Kidney epithelial cell (primary cell): ENCODE measurements at regions not wholly inside any gene's neighbourhood (a gene's known extent, or its start where the extent isn't known, plus 50 kb on each side); places are given as distances from the start of the nearest gene placed in this dataset.

Experiments
- DNase-seq: peaks from one replicate; pipeline ENCODE4 v3.0.0-alpha.2; 2010; ENCODE audit warnings: low read depth
- H3K27me3 ChIP-seq: 2 replicates; pipeline ENCODE4 v1.6.0; 2011; ENCODE audit warnings: low read length; ENCODE audit not compliant: control insufficient read depth, insufficient read depth
- H3K36me3 ChIP-seq: 2 replicates; pipeline ENCODE4 v1.5.1; 2011; ENCODE audit warnings: low read length; ENCODE audit not compliant: control insufficient read depth, insufficient read depth
- H3K4me3 ChIP-seq: 2 replicates; pipeline ENCODE4 v1.5.1; 2011; ENCODE audit warnings: low read depth, mild to moderate bottlenecking, control low read depth, low read length
- TF ChIP-seq, protein P1 (sequence below): IDR thresholded peaks from 2 replicates; pipeline ENCODE4 v1.5.1; 2011; ENCODE audit warnings: mild to moderate bottlenecking, moderate library complexity, low read length, control low read depth, inconsistent platforms; ENCODE audit not compliant: insufficient read depth, poor library complexity, severe bottlenecking

- Histone ChIP-seq H3K4me3 (no peak overlapping the region), H3K27me3 (no peaks in the 10 kb centered on the region), H3K36me3 (no peaks in the 10 kb centered on the region)
- DNase-seq: no peak
- TF ChIP-seq, protein P1, sequence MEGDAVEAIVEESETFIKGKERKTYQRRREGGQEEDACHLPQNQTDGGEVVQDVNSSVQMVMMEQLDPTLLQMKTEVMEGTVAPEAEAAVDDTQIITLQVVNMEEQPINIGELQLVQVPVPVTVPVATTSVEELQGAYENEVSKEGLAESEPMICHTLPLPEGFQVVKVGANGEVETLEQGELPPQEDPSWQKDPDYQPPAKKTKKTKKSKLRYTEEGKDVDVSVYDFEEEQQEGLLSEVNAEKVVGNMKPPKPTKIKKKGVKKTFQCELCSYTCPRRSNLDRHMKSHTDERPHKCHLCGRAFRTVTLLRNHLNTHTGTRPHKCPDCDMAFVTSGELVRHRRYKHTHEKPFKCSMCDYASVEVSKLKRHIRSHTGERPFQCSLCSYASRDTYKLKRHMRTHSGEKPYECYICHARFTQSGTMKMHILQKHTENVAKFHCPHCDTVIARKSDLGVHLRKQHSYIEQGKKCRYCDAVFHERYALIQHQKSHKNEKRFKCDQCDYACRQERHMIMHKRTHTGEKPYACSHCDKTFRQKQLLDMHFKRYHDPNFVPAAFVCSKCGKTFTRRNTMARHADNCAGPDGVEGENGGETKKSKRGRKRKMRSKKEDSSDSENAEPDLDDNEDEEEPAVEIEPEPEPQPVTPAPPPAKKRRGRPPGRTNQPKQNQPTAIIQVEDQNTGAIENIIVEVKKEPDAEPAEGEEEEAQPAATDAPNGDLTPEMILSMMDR: no peak
Observed at GRCh38 chr2:187964746-187965145, 326.9 kb upstream of the GULP1 start.

DNA sequence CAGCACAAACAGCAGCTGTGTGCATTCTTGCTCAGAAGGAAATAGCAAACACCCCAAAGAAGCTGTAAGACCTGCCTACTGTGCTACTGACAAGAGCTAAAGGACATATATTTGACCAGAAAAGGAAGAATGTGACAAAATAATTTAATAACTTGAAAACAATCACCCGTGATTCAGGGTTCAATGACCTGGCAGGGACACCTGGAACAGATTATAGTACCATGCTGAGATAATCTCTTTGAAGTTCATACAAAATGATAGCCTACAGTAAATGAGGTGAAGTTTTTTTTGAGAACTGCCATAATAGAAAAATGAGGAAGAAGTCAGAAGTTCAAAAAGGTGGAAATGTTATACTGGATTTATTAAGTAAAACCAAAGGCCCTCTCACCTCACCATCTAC is 324.8 kb upstream of the GULP1 start:
- Histone ChIP-seq H3K36me3 (no peaks in the 10 kb centered on the region), H3K27me3 (no peaks in the 10 kb centered on the region), H3K4me3 (no peak overlapping the region)
- no peak for DNase-seq
- TF ChIP-seq, protein P1: no peak

GRCh38 chr2:187971893-187972292 is 319.8 kb upstream of the GULP1 start:
- H3K27me3 ChIP-seq: no peaks in the 10 kb centered on the region
- no peak for DNase-seq
- TF ChIP-seq, protein P1: no peak
- no peak overlapping the region for H3K4me3 ChIP-seq
- no peaks in the 10 kb centered on the region for H3K36me3 ChIP-seq

GRCh38 chr2:187976259-187976985 is 315.3 kb upstream of the GULP1 start:
- Histone ChIP-seq H3K27me3 (no peaks in the 10 kb centered on the region), H3K36me3 (no peaks in the 10 kb centered on the region), H3K4me3 (no peak overlapping the region)
- TF ChIP-seq, protein P1: no peak
- no peak for DNase-seq

DNA sequence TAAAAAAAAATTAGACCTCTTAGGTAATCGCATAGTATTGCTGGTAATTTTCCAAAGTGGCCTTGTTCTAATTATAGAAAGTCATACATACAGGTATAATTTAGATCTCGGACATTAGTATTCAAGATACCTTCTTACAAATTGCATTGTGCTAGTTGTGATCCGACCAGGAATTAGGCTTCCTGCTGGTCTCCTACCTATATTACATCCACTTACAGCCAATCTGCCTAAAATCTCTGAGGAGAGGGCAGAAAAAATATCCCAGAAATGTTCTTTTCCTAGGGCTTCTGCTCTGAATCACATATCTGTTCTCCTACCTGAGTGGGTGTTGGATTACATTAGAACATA is 314.7 kb upstream of the GULP1 start:
- DNase-seq: no peak
- no peak overlapping the region for H3K4me3 ChIP-seq
- H3K27me3 ChIP-seq: no peaks in the 10 kb centered on the region
- H3K36me3 ChIP-seq: no peaks in the 10 kb centered on the region
- TF ChIP-seq, protein P1: no peak

GRCh38 chr2:187978356-187978755 is 313.3 kb upstream of the GULP1 start:
- no peak for DNase-seq
- Histone ChIP-seq H3K27me3 (no peaks in the 10 kb centered on the region), H3K36me3 (no peaks in the 10 kb centered on the region), H3K4me3 (no peak overlapping the region)
- TF ChIP-seq, protein P1: no peak
